IPS DF 4.7 (cell line): ENCODE measurements at regions not wholly inside any gene's neighbourhood (a gene's known extent, or its start where the extent isn't known, plus 50 kb on each side); places are given as distances from the start of the nearest gene placed in this dataset.

Source experiments
- DNase-seq: peaks from one replicate; pipeline ENCODE4 v3.0.0-alpha.2; 2013; ENCODE audit warnings: low spot score; ENCODE audit errors: extremely low read depth

DNA sequence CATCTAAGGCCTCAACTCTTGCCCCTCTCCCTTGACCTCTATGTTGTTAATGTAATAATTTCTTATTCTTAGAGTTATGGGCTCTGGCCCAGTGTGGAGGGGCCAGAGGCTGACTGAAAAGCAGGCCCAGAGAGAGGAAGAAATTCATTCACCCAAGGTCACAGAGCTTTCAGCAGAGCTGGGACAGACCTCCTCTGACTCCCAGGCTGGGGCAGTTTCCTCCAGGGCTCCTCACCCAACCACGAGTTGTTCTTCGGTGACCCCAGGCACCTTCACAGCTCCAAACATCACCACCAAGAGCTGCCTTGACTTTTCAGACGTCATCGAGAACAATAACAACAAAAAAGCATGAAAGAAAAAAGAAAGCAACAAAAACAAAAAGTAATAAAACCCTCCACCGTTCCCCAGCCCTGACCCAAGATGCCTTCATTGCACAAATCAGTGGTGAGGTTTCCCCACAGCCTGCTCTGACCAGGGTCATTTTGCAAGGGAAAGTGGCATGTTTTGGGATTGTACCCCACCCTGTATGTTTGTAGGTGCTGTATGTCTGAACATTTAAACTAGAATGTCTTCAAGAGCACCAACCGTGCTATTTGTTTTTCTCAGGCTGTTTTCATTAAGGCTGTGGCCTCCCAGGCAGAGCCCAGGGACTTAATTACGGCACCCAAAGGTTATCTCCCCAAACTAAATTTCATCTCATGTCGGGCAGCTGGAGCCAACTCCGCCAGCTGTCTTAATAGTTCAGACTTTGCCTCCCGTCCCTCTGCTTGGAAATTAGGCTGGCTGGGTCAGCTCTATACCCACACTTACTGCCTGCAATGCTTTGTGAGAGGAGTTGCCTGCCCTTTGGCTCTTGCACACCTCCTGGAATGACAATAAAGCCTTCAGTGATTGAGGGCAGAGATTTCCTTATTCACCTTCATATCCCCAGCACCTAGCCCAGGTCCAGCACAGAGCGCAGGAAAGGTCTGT is 173.8 kb downstream of the RPLP1 start:
- no peak for DNase-seq

GRCh38 chr15:69627548-69628158 is 175.0 kb downstream of the RPLP1 start:
- no peak for DNase-seq

GRCh38 chr15:69628256-69629093 is 175.9 kb downstream of the RPLP1 start:
- DNase-seq: no peak

DNA sequence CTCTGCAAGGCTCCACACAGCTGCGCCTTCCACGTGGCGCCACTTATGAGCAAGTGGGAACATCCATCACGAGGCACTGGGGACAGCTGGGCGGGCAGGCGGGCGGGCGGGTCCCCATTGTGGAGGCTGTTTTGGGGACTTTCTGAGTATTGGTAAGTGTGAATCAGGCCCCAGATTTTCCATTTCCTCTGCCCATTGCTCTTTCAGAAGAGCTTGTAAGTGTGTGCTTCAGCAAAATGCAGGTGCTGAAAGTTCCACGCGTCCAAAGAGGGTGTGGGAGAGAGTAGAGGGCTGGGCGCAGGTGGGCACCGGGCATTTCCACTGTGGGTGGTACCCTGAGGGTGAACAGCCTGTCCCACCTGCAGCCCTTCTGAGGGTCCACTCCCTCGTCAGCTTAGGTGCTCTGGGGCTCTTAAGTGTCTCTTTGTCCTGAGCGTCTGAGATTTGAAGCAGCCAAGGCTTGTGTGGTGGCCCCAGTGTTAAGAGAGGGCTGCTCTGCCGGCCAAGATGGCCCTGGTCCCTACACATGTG is 177.1 kb downstream of the RPLP1 start:
- no peak for DNase-seq

GRCh38 chr15:69631005-69631404 is 178.4 kb downstream of the RPLP1 start:
- no peak for DNase-seq

- no peak for DNase-seq
These were observed 179.4 kb downstream of the RPLP1 start for GRCh38 chr15:69631978-69632377.

GRCh38 chr15:69634860-69635259 is 182.2 kb downstream of the RPLP1 start:
- no peak for DNase-seq

- no peak for DNase-seq
These were observed 183.7 kb downstream of the RPLP1 start for GRCh38 chr15:69636169-69636915.

DNA sequence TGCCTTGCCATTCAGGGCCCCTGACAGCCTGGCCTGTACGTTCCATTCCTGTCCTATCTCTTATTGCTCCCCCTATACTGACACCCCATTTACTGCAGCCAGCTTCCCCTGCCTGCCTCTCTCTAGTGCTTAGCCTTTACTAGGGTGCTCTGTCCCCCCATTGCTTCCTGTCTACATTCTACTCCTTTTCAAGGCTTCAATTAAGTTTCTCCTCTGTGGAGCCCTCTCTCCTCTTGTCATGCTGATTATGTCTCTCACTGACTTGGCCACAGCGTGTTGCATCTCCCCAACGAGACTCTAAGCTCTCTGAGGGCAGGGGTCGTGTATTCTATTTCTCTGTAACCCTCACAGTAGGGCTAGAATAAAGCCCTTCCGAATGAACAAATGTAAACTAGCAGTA is 185.2 kb downstream of the RPLP1 start:
- no peak for DNase-seq

DNA sequence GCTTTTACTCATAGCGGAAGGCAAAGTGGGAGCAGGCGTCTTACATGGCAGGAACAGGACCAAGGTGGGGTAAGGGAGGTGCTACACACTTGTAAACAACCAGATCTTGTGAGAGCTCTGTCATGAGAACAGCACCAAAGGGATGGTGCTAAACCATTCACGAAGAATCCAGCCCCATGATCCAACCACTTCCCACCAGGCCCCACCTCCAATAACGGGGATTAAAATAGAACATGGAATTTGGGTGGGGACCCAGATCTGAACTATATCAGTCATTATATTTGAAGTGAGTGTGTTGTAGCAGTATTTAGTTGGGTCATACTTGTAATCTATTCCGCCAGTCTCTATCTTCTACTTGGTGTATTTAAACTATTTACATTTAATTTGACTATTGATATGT is 190.9 kb downstream of the RPLP1 start:
- no peak for DNase-seq

DNA sequence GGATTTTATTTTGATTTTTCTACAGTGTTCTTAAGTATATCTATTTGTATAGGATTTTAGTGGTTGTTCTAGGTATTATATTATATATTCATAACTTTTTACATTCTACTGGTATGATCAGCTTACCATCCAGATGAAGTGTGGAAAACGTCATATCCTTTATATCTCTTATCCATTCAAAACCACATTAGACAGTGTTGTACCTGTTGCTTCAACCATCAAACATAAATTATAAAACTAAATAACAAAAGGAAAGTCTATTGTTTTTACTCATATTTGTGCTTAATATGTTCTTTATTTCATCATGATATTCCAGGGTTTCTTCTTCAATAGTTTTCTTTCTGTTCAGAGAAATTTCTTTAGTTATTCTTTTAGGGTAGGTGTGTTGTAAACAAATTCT is 191.4 kb downstream of the RPLP1 start:
- DNase-seq: no peak

GRCh38 chr15:69644876-69645275 is 192.3 kb downstream of the RPLP1 start:
- no peak for DNase-seq

DNA sequence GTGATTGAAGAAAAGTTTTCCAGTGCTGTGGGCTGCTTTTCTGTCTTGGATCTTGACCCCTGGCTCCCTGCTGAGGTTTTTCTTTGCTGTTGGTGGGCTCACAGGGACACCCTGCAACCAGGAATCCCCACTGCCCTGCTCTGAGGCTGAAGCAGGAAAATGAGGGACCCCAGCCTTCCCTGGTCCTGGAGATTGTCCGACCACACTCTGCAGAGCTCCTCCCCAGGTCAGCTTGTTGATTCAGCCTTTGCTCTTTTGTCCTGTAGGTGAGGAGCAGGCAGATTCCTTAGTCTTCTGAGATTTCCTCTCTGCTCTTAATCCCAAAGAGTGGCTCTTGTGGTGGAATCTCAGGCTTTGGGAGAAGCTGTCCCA is 194.5 kb downstream of the RPLP1 start:
- no peak for DNase-seq

- no peak for DNase-seq
These were observed 195.6 kb downstream of the RPLP1 start for GRCh38 chr15:69648212-69648611.

GRCh38 chr15:69648775-69649735 is 196.4 kb downstream of the RPLP1 start:
- peak; percentile 56 for DNase-seq

DNA sequence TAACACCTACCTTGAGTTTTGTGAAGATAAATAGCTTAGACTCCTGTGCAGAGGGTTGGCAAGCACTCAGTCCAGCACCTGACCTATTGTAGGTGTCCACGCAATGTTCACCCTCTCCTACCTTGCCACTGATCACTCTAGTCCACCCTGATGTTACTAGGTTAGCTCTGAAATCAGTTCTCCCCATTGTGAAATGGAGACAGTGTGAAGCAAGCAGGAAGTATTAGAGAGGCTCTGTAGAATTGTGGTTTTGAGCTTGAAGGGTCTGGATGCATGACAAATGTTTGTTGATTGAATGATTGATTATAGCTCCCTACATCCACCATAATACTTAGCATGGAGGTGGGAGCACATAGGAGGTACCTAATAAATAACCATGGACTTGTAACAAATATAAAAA is 199.7 kb downstream of the RPLP1 start:
- no peak for DNase-seq

- no peak for DNase-seq
These were observed 200.2 kb downstream of the RPLP1 start for GRCh38 chr15:69652751-69653305.

GRCh38 chr15:69653306-69653705 is 200.7 kb downstream of the RPLP1 start:
- DNase-seq: no peak

DNA sequence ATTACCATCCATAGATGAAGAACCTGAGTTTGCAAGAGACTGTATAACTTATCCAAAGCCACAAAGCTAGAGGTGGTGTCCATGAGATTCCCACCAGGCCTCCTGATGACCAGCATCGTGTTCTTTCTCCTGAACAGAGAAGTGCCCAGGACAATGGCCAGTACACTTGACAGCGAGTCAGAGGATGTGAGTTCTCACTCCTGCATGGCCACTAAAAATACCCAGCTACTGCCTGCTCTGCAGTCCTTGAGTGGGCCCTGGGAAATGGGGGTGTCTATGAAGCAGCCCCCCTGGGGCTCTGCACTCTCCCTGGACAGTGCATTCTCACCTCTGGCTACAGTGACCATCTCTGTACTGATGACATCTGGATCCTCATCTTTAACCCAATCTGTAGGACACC is 201.2 kb downstream of the RPLP1 start:
- no peak for DNase-seq
